ENCODE measurements at regions not wholly inside any gene's neighbourhood (a gene's known extent, or its start where the extent isn't known, plus 50 kb on each side); places are given as distances from the start of the nearest gene placed in this dataset.
"Not testable (repeated sequence)": the region's sequence is repeated elsewhere in the genome, so short reads cannot be mapped to it uniquely, and the experiment has no call there.

DNA sequence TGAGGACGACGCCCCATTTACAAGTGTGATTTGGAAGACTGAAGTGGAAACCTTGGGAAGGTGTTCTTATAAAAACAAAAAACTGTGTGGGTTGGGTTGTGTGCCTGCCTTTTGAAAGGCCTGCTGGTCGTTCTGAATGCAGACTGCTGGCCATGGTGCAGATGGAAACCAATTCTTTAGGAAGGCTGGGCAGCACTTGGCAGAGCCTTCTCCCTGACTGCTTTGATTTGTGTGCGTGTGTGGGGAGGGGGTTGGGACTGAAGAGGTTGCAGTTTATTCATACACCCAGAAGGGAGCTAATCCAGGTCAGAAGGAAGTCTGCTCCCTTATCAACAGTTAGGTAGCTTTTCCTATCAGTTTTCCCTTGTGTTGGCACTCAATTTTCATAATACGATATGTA is 288.7 kb downstream of the SOX2 start:
- no peak for FAIRE-seq

DNA sequence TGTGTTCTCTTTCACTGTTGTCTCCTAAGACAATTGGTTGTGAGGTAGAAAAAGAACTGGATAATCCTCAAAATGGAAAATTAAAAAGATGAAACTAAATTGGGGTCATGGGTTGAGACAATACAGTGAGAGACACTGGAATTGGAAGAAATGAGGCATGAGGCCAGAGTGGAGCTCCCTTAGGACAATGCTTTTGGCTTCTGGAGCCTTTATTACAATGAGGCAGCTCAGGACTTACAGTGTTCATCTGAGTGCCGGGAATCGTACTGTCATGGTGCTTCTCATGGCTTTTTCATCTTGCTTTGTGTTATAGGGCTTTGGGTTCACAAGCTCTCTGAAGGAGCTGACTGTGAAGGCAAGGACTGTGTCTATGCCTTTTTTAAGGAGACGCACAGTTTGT is 293.5 kb downstream of the SOX2 start:
- FAIRE-seq: no peak

DNA sequence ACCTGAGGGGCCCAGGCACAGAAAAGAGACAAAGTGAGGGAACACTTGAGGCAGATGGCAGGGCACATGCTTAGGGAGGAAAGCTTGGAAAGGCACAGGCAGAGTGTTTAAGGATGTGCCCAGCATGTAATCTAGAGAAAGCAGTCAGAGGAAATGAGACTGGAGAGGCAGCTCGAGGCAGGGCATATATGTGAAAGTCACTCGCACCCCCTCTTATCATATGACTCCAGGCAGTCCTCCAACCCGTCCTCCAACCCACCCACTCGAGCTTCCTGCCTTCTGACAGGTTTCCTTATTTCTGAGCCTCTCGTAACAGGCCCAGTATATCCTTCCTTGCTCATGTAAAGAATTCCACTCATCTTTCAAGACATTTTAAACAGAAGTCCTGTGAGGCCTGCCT is 294.0 kb downstream of the SOX2 start:
- FAIRE-seq: no peak

DNA sequence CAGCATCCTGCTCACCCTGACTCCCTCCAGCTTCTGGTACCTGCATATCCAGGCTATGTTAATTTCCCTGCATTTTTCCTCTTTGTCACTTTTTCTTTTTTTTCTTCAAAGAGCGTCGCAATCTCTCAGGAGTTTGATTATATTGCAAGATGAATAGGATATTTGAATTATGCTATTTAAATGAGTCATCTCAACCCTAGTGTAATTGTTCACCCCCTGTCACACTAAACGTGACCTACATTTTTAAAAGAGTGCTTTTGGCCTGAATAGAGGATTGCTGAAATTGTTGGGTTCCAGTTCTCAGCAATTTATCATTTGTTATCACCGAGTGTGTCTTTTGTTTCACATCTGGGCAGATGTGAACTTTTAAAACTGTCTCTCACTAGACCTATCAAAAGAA is 294.7 kb downstream of the SOX2 start:
- FAIRE-seq: no peak

DNA sequence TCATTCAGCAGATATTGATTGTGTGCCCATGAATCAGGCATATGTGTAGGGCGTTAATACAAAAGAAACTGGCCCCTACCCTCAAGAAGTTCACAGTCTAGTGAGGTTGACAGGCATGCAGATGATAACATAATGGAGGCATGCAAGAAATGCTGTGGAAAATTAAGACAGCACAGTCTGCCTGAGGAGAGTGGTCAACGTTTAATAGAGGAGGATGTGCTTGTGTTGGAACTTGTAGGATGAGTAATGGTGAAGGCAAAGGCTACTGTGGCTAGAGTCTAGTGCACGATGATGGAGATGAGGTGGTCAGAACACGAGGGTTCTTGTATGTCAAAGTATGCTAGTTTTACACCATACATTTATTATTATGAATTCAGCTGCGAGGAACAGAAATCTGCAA is 295.7 kb downstream of the SOX2 start:
- no peak for FAIRE-seq

DNA sequence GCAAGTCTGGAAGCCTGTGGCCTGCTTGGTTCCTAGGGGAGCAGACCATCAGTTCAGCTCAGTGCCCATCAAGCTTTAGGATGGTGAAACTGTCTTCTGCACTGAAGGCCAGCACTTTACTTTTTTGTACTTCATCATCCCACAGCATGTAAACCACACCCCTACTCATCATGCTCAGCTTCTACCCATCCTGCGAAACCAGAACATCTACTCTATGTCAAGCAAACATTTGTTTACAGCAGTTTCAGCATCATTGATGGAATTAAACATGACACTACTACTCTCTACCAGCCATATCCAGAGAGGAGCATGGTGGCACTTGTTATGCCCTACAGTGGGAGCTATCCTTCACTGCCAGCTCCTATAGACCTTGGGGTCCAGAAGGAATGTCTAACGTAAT is 306.6 kb downstream of the SOX2 start:
- no peak for FAIRE-seq

DNA sequence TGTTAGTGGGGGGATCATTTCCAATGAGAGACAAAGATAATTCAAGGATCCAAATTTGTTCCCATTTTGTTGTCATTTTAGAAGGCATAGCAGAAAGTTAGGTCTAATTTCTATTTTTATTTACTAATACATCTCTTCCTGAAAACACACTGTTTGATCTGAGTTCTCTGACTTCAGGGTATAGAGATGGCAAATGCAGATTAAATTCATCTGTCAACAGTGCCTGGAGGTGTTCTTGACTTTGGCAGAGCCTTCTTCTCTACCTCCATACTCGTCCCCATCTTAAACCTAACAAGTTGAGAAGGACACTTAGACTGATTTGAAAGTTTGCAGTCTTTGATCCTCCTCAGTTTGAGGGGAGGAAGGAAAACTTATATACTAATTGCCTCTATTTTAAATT is 308.2 kb downstream of the SOX2 start:
- FAIRE-seq: no peak

DNA sequence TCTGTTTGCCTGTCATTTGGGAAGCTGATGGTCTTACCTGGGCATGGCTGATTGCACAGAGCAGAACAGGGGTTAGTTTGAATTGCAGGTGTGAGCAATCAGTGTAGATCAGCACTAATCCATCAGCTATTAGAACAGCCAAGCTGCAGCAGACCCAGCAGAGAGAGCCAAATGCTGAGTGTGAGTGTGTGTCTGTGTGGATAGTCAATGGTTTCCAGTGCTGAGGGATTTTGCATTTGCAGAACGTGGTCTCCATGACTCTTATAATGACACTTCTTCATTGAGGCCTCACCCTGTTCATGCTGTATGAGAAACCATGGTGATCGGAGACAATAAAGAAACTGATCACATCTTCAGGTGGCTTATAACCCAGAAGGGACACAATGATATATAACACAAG is 312.1 kb downstream of the SOX2 start:
- no peak for FAIRE-seq

DNA sequence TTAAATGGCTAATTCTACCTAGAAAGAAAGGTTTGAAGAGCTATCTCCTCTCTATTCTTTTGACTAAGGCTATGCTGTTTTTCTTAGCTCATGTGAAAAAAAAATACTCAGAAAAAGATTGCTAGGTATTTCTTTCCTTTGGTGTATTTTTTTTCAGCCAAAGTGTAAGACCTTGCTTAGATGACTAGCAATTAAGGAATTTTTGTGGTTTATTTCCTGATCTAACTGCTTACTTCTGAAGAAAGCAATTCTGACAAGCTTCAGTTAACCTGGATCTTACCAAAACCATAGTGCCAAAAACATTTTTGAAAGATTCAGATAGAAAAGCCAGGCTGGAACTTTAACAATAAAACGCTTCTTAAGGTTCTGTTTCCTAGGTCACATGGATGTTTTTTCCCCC is 315.6 kb downstream of the SOX2 start:
- no peak for FAIRE-seq

DNA sequence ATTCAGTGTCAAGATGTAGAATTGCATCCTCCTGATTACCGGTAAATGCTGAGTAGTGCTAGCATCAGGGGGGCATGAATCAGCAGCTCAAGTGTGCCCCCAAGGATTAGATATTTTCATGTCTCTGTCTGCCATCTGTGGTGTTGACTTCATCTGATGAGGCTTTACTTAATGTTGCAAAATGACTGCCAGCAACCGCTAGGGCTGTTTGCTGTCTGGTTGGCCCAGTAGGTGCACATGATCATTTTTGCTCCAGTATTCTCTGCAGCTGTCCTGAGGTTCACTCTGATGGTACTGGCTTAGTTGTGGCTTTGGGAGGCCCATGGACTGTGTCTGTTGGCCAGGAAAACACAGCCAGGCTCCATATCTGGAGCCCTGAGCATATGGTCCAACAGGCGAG is 316.4 kb downstream of the SOX2 start:
- FAIRE-seq: no peak

DNA sequence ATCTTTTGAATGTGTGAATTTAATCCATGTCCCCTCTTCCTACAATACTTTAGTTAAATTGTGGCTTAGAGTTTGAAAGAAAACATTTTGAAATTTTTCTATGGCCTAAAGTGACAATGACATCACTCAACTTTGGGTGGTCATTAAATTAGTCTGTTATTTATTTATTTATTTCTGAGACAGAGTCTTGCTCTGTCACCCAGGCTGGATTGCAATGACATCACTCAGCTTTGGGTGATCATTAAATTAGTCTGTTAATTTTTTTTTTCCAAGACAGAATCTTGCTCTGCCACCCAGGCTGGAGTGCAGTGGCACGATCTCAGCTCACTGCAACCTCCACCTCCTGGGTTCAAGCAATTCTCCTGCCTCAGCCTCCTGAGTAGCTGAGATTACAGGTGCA is 322.5 kb downstream of the SOX2 start:
- FAIRE-seq: not testable (repeated sequence)

DNA sequence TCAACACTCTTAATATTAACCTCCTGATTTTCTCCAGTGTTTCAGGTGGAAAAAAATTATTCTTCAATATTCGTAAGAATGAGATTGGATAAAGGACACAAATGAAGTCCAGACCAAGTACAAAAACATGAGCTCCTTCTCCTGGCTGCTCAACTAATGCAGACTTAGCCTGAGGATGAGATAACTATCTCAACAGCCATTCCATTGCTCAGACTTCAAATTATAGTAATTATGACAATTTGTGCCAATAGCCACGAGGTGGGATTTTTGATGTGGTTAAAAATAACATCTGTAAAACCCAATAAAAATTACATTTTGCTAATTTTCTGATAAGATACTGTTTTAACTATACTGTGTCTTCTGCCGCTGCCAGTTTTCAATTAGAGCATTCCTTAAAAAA is 323.6 kb downstream of the SOX2 start:
- no peak for FAIRE-seq

DNA sequence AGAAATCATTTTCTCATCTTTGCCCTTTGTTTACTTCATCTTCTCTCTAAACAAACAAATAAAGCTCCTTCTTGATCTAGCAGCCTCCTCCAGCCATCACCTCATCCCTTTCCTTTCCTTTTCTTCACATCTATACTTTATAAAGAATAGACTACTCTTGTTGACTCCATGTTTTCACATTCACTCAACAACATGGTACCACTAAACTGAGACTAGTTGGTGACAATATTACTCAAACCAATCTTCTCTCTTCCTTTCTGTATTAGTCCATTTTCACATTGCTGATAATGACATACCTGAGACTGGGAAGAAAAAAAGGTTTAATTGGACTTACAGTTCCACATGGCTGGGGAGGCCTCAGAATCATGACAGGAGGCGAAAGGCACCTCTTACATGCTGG is 324.7 kb downstream of the SOX2 start:
- FAIRE-seq: no peak

DNA sequence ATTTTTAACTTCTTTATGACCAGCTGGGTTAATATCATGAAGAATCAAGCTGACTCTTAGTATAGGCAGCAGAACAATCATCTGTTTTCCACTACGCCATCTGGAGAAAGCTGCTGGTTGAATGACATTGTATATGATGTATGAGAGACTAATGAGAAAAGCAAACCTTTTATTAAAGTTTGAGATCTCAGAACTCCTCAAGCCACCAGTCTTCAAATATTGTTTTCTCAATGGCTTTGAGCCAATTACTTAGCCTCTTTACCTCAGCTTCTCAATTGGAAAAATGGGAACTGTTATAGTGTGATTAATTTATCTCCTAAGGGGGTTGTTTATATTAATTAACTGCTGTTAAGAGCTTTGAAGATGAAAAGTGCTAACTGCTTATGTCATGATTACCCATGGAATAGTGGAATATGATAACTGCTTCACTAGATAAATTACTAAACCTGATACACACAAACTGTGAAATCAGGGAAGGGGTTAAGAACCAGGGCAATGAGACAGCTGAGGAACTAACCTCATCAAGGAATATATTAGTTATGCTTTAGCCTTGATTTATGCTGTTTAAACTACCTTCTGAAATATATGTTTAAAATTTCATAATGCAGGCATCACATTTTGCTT is 330.1 kb downstream of the SOX2 start:
- FAIRE-seq: no peak

DNA sequence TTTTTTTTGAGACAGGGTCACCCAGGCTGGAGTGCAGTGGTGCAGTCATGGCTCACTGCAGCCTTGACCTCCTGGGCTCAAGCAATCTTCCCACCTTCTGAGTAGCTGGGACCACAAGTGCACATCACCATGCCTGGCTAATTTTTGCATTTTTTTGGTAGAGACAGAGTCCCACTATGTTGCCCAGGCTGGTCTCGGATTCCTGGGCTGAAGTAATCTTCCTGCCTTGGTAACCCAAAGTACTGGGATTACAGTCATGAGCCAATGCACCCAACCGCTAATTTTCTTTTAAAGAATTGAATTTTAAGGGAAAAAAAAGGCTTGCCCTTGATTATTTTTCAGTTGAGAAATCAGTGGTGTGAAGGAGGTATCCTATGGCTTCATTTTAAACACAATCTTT is 334.0 kb downstream of the SOX2 start:
- FAIRE-seq: no peak

DNA sequence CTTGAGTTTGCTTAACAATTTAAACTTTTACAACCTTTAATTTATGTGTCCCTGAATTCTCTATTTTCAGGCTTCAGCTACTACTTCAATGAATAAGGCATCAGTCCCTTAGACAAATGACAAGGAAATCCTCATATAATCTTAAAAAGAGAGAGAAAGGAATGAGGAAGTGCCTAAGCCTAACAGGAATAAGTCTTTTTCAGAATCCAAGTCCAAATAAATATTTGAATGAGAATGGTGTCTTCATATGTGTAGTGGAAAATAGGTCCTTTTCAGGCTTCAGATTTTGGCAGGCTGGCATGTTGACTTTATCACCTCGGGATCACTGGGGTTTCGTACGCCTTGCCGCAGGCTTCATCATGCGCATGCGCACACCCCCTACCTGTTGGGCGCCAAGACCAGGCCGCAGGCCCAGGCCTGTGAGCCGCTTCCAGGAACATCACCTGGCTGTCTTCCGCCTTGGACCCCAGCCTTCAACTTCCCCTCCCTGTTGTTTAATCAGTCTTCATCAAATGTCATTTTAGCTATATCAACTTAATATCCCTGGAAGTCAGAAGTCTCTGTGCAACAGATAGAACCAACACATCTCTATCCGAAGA is 334.5 kb downstream of the SOX2 start:
- FAIRE-seq: no peak

DNA sequence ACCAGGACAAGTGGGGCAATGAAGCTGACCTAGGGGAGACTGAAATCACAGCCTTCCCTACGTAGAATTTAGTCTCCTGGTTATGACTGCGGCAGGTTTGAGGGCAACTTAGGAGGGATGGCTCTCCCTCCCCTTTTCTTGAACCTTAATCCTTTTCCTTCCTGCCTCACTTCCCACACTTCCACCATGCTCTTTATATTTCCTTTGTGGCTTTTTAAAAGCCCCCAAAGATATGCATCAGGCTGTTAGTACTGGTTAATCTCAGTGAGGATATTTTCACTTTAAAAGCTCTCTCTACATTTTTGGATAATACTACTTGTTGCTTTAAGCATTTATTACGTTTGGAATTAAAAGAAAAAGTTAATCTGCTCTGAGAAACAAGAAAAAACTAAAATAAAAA is 339.2 kb downstream of the SOX2 start:
- no peak for FAIRE-seq

DNA sequence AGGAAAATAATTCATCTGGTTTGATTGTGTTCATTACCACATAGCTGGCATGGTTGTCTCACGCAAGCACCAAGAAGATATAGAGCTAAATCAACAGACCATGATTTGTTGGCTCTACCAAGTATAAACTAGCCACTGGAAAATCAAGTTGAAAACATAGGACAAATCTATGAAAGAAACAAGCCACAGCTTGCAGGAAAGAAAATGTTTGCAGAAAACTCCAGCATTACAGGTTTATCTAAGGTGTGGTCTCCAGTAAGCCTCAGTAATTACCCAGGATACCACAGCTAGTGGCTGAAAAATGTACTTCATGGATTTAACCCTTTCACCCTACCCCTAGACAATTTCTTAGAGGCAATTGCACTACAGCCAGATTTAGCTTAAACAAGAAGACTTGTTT is 340.6 kb downstream of the SOX2 start:
- FAIRE-seq: no peak

DNA sequence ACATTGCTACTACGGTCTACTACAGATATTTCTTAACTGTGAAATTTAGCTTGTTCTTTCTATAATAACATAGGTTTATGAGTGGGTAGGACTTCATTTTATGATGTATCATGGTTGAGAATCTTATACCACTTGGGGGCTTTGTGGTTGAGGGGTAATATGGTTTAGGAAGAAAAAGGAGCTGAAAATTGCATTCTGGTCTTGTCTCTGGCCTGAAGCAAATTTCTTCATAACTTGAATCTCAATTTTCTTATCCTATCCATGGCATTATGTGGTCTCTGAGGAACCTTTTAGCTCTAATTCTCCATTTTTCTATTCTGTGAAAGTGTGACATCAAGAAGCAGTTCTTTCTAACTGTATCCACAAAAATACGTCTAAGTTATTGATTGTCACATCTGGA is 341.0 kb downstream of the SOX2 start:
- FAIRE-seq: no peak

DNA sequence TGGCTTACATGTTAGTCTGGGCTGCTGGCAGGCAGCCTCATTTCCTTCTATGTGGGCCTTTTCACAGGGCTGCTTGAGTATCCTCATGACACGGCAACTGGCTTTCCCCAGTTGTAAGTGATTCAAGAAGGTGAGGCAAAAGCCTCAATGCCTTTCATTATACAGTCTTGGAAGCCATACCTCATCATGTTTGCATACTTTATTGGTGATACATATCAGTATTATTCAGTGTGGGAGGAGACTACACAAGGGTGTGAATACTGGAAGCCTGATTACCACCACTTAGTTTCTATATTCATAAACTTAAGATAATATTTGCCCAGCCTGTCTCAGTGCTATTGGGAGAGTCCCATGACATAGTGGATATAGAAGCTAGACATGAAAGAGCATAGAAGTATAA is 346.8 kb downstream of the SOX2 start:
- no peak for FAIRE-seq

DNA sequence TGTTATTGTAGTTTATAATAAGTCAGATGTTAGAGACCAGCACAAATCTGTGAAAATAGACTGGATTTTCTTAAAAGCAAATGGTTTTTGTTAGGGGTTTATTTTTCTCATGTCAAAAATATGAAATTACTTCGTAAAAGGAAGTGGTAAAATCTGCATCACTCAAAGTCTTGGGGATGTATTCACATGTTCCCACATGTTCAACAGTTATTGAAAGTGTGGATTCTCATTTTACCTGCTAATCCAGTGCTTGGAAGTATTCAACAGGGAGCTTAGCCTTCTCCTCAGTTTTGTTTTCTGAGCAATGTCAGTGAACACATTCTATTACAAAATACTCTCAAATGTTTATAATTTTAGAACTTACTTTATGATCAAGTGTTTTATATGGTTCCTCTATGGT is 352.0 kb downstream of the SOX2 start:
- FAIRE-seq: no peak

DNA sequence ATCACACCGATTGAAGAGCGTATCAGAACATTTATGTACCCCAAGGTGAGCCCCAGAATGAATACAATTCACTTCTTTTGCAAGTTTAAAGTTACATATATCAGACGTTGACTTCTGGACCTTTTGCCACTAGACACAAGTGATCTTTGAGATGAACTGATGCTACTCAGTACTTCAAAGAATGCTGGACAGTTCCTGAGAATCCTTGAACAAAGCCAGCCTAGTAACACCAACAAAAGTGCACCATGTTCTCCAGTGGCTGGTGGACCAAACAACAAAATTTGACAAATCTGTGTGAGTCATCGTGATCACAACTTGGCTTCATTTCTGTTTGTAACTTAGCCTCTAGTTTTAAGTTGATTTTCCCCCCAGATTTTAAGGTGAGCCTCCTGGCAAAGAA is 355.7 kb downstream of the SOX2 start:
- no peak for FAIRE-seq

DNA sequence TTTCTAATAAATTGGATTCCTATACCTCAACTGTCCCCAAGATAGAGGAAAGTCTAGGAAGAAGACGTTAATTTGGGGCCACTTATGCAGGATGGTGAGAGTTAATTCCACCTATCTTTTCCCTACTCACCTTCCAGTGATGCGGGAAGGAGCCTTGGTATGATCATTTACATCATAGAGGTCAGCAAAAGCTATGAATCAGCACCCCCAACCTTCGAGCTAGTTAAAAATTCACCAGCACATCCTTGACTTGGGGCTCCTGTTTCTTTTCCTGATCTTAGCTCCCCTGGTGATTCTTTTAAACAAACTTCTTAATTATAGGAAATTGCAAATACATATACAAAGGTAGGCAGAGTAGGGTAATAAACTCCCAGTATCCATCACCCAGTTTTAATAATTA is 366.6 kb downstream of the SOX2 start:
- FAIRE-seq: no peak

DNA sequence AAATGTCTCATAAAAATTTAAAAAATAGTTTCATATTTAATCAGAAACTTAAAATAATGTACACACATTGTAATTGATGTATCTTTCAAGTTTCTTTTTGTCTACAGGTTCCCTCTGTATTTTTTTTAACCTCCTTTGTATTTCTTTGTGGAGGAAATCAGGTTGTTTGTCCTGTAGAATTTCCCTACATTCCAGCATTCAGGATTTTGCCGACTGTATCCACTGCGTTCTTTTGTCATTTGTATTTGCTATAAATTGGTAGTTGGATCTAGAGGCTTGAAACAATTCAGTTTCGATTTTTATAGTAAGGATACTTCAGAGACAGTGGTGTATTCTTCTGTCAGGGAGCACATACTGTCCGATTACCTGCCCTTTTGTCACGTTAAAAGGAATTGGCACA is 367.2 kb downstream of the SOX2 start:
- FAIRE-seq: no peak

DNA sequence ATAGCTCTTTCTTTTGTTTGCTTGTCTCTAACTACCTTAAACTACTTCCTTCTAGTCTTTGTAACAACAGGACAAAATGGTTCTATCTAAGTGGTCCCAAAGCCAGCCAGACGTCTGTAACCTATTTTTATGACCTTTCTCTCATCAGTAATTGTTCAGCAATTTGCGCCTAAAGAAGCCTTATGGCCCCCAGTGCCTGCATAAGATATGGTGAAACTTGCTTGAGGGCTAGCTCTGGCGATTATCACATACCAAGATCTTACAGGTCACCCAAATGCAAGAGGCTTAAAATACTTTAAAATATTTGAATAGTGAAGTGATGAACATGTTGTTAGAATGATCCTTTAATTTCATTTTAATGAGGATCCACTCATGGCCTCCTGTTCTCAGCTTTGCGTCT is 369.4 kb downstream of the SOX2 start:
- no peak for FAIRE-seq

DNA sequence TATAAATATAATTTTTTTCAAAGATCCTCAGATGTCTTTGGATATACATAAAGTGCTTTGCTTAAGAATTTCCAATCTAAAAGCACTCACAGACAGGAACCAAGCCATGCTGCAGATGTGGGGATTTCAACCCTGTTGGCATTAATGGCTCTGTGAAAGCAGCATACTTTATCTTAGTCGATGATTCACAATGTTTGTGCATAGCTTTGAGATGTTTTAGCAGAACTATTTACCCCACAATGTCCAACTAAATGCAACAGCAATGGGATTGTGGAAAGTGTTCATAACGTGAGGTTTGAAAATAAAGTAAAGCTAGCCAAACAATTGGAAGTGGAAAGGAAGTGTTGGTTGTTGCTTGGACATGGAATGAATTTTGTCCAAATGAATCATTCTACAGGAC is 371.4 kb downstream of the SOX2 start:
- FAIRE-seq: no peak

Data from A204.1 (cell line).